ENCODE measurements at regions not wholly inside any gene's neighbourhood (a gene's known extent, or its start where the extent isn't known, plus 50 kb on each side); places are given as distances from the start of the nearest gene placed in this dataset.

- no peak for TF ChIP-seq RB1 (IDR thresholded peaks at IDR 0.05; ENCODE audit: borderline replicate concordance)
- no peak for TF ChIP-seq SIX5 (IDR thresholded peaks at IDR 0.05; ENCODE audit: low read depth, low read length, severe bottlenecking)
- TF ChIP-seq ATF3 (IDR thresholded peaks at IDR 0.05; ENCODE audit: borderline replicate concordance, extremely low read depth, low read depth, low read length) = no peak
- no peak for TF ChIP-seq KDM1A (IDR thresholded peaks at IDR 0.05; ENCODE audit: borderline replicate concordance)
- TF ChIP-seq RCOR1 (conservative IDR thresholded peaks at IDR 0.05; ENCODE audit: low read depth, low read length) = no peak
- TF ChIP-seq BRCA1 (IDR thresholded peaks at IDR 0.05; ENCODE audit: low read depth, low read length) = no peak
- no peak for TF ChIP-seq IKZF1 (conservative IDR thresholded peaks at IDR 0.05)
- TF ChIP-seq POLR2A (IDR thresholded peaks at IDR 0.05; ENCODE audit: low read depth, low read length) = no peak
- no peak for TF ChIP-seq MEF2A (IDR thresholded peaks at IDR 0.05; ENCODE audit: insufficient read depth, low read depth, low read length)
- TF ChIP-seq REST (IDR thresholded peaks at IDR 0.05; ENCODE audit: low read depth, low read length) = no peak
- no peak for TF ChIP-seq CTCF (IDR thresholded peaks at IDR 0.05 in 2 of 3, conservative IDR thresholded peaks at IDR 0.05 in 1 of 3; ENCODE audit: control insufficient read depth in 2 of 3, extremely low read depth in 1 of 3, insufficient read depth in 1 of 3, low read depth in 3 of 3, low read length in 3 of 3)
Observed at GRCh38 chr3:66592927-66593625, 92.3 kb upstream of the LRIG1 start.

Measured in GM12878 (cell line).